ENCODE measurements at regions not wholly inside any gene's neighbourhood (a gene's known extent, or its start where the extent isn't known, plus 50 kb on each side); places are given as distances from the start of the nearest gene placed in this dataset.

DNA sequence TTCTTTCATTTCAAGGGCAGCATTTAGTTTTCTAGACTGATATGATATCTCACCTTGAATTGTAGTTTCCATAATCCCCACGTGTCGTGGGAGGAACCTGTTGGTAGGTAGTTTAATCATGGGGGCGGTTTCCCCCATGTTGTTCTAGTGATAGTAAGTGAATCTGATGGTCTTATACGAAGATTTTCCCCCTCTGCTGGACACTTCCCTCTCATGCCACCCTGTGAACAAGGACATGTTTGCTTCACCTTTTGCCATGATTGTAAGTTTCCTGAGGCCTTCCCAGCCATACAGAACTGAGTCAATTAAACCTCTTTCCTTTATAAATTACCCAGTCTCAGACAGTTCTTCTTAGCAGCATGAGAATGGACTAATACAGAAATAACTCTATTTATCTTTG is 851.1 kb upstream of the FAT3 start:
- TF ChIP-seq POLR2AphosphoS5 (IDR thresholded peaks at IDR 0.05; ENCODE audit: low read depth, low read length) (no peak), TAF1 (IDR thresholded peaks at IDR 0.05; ENCODE audit: borderline replicate concordance, insufficient read depth, low read length) (no peak)

DNA sequence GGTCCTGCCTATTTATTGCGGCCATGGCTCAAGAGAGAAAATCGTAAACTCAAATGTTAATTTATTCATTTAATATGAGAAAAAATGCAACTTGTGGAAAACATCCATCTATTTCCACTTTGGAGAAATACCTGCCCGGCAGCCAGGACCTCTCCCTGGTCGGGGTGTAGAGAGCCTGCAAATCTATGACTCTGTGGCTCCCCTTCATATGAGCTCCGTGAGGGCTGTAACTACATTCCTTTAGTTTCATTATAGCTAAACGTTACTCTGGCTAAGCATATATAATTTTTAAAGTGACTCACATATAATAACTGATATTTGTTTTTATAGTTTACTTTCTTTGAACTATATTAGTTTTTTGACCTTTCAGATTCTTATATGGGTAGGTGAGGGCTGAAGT is 857.8 kb upstream of the FAT3 start:
- TF ChIP-seq TAF1 (IDR thresholded peaks at IDR 0.05; ENCODE audit: borderline replicate concordance, insufficient read depth, low read length) = no peak
- TF ChIP-seq POLR2AphosphoS5 (IDR thresholded peaks at IDR 0.05; ENCODE audit: low read depth, low read length) = no peak
- no peak for TF ChIP-seq SIN3A (IDR thresholded peaks at IDR 0.05; ENCODE audit: borderline replicate concordance, insufficient read depth, low read length)
- TF ChIP-seq FOXP2 (optimal IDR thresholded peaks at IDR 0.05; ENCODE audit: borderline replicate concordance, extremely low read depth, extremely low read length, insufficient read depth) = no peak
- TF ChIP-seq, protein P1, sequence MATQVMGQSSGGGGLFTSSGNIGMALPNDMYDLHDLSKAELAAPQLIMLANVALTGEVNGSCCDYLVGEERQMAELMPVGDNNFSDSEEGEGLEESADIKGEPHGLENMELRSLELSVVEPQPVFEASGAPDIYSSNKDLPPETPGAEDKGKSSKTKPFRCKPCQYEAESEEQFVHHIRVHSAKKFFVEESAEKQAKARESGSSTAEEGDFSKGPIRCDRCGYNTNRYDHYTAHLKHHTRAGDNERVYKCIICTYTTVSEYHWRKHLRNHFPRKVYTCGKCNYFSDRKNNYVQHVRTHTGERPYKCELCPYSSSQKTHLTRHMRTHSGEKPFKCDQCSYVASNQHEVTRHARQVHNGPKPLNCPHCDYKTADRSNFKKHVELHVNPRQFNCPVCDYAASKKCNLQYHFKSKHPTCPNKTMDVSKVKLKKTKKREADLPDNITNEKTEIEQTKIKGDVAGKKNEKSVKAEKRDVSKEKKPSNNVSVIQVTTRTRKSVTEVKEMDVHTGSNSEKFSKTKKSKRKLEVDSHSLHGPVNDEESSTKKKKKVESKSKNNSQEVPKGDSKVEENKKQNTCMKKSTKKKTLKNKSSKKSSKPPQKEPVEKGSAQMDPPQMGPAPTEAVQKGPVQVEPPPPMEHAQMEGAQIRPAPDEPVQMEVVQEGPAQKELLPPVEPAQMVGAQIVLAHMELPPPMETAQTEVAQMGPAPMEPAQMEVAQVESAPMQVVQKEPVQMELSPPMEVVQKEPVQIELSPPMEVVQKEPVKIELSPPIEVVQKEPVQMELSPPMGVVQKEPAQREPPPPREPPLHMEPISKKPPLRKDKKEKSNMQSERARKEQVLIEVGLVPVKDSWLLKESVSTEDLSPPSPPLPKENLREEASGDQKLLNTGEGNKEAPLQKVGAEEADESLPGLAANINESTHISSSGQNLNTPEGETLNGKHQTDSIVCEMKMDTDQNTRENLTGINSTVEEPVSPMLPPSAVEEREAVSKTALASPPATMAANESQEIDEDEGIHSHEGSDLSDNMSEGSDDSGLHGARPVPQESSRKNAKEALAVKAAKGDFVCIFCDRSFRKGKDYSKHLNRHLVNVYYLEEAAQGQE (IDR thresholded peaks at IDR 0.05; ENCODE audit: insufficient read depth in 1 of 2, low read depth in 2 of 2, low read length in 2 of 2) = no peak

DNA sequence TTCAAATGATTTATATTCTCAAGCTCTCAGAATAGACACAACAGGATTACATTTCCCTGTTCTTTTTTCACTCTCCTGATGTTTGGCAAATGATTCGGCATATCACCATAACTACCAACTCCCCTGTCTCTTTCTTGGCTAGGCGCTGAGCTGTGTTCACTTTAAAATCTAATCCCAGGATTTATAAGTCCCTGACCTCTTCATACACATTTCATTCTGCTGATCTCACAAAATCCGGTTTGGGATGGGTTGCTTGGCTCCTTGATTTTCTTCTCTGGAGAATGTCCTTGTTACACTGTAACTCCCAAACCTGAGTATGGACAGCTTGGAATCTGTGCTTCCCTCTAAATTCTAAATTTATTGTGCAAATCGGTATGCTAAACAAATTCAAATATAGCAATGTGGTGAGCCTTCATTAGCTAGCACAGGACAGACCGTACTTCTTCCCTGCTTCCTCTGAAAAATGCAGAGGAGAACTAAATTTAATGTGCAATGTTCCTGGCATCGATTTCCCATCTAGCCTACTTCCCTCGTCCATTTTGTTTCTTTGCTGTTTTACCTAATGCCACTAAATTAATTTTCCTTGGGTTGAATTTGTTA is 858.5 kb upstream of the FAT3 start:
- TF ChIP-seq SIN3A (IDR thresholded peaks at IDR 0.05; ENCODE audit: borderline replicate concordance, insufficient read depth, low read length) (no peak), POLR2AphosphoS5 (IDR thresholded peaks at IDR 0.05; ENCODE audit: low read depth, low read length) (no peak), FOXP2 (optimal IDR thresholded peaks at IDR 0.05; ENCODE audit: borderline replicate concordance, extremely low read depth, extremely low read length, insufficient read depth) (no peak), TAF1 (IDR thresholded peaks at IDR 0.05; ENCODE audit: borderline replicate concordance, insufficient read depth, low read length) (no peak)
- TF ChIP-seq, protein P1 (IDR thresholded peaks at IDR 0.05; ENCODE audit: insufficient read depth in 1 of 2, low read depth in 2 of 2, low read length in 2 of 2) = no peak

DNA sequence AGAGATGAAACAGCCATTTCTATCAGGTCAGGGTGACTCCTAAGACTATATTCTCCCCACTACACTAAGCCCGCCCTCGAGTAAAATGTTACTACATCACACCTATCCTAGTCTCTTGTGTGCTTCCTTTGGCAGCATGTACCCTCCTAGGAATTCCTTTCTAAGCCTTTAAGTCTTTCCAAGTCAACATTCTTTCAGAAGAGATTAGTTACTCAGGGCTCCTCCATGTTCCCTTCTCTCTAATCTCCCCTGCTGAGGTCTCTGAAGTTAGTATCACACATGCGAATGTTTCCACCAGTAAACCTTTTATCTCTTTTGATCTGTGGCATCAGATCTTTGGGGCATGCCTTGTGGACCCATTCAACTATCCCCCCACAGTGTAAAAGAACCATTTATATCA is 873.7 kb upstream of the FAT3 start:
- TF ChIP-seq SIN3A (IDR thresholded peaks at IDR 0.05; ENCODE audit: borderline replicate concordance, insufficient read depth, low read length) (no peak), FOXP2 (optimal IDR thresholded peaks at IDR 0.05; ENCODE audit: borderline replicate concordance, extremely low read depth, extremely low read length, insufficient read depth) (no peak), TAF1 (IDR thresholded peaks at IDR 0.05; ENCODE audit: borderline replicate concordance, insufficient read depth, low read length) (no peak), POLR2AphosphoS5 (IDR thresholded peaks at IDR 0.05; ENCODE audit: low read depth, low read length) (no peak)
- TF ChIP-seq, protein P1 (IDR thresholded peaks at IDR 0.05; ENCODE audit: insufficient read depth in 1 of 2, low read depth in 2 of 2, low read length in 2 of 2) = no peak

DNA sequence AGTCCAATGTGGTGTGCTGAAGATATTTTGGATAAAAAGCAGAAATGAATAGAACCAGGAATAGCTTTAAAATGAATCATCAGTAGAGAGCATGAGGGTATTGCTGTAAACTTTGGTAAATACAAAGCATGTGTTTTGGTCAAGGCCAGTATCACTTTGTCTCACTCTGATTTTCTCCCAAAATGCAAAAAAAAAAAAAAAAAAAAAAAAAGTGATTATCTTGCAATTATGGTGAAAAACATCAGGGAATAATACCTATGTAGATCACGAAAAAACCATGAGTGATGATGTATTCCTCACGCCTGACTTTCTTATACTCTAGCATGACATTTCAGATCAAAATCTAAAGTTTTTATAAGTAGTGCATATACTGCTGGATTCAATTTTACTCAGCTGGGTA is 897.9 kb upstream of the FAT3 start:
- TF ChIP-seq SIN3A (IDR thresholded peaks at IDR 0.05; ENCODE audit: borderline replicate concordance, insufficient read depth, low read length) (no peak), TAF1 (IDR thresholded peaks at IDR 0.05; ENCODE audit: borderline replicate concordance, insufficient read depth, low read length) (no peak), POLR2AphosphoS5 (IDR thresholded peaks at IDR 0.05; ENCODE audit: low read depth, low read length) (no peak)

DNA sequence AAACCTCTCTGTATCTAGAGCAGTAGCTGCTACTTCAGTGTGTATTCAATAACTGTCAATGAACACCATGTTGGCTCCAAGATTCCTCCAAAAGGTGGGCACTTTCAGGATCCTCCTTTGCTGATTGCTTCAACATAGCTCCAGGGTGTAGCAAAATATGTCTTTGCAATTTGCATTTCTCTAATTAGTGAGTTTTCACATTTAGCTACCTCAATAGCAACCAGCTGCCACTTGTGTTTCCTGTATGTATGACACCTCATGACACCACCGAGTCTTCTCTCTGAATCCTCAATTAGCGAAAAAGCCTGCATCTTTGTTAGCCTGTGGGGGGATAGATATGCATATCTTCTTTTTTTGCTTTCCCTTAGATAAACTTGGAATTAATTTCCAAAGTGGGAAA is 898.3 kb upstream of the FAT3 start:
- TF ChIP-seq SIN3A (IDR thresholded peaks at IDR 0.05; ENCODE audit: borderline replicate concordance, insufficient read depth, low read length) = no peak
- no peak for TF ChIP-seq POLR2AphosphoS5 (IDR thresholded peaks at IDR 0.05; ENCODE audit: low read depth, low read length)
- TF ChIP-seq TAF1 (IDR thresholded peaks at IDR 0.05; ENCODE audit: borderline replicate concordance, insufficient read depth, low read length) = no peak
- TF ChIP-seq FOXP2 (optimal IDR thresholded peaks at IDR 0.05; ENCODE audit: borderline replicate concordance, extremely low read depth, extremely low read length, insufficient read depth) = no peak
- TF ChIP-seq, protein P1 (IDR thresholded peaks at IDR 0.05; ENCODE audit: insufficient read depth in 1 of 2, low read depth in 2 of 2, low read length in 2 of 2) = no peak
